B cell (primary cell): ENCODE measurements at regions not wholly inside any gene's neighbourhood (a gene's known extent, or its start where the extent isn't known, plus 50 kb on each side); places are given as distances from the start of the nearest gene placed in this dataset.

ENCODE experiments used
- ATAC-seq: fragments of 200-7000 bp; cut with Tn5 transposase; one replicate; pipeline ENCODE4 v1.10.0; 2021; ENCODE audit warnings: low read depth, mild to moderate bottlenecking, moderate number of reproducible peaks, moderate library complexity
- CTCF ChIA-PET: fragments of 350-600 bp; sonication (Branson Sonifier 250); formaldehyde crosslinking; loops from one replicate; lab custom pipeline; 2021; ENCODE audit warnings: antibody characterized with exemption, inconsistent platforms; lab: Charles Lee
- POLR2A ChIA-PET: fragments of 350-600 bp; sonication (Branson Sonifier 250); formaldehyde crosslinking; loops from one replicate; lab custom pipeline; 2021; ENCODE audit warnings: antibody characterized with exemption; lab: Charles Lee
- DNase-seq: peaks from one replicate; pipeline ENCODE4 v3.0.0; 2013
- H2AFZ ChIP-seq: 2 replicates; pipeline ENCODE4 v1.6.1; 2012; ENCODE audit warnings: mild to moderate bottlenecking, low read depth, low read length; ENCODE audit not compliant: insufficient read depth, poor library complexity, severe bottlenecking
- H3K27ac ChIP-seq, 2 donors: 1 replicate in 1 of 2; 2 replicates in 1 of 2; pipeline ENCODE4 v1.5.1; 2012 to 2013; ENCODE audit warnings: low read length in 2 of 2, mild to moderate bottlenecking in 2 of 2, moderate library complexity in 1 of 2
- H3K27me3 ChIP-seq, 4 experiments: fragments of 200-600 bp in 1 of 4; sonication (generic) in 1 of 4; replicated peaks in 1 of 4; 1 replicate in 2 of 4; 2 replicates in 2 of 4; pipeline versions ENCODE4 v1.6.1 to v1.7.0; 2013 to 2016; ENCODE audit warnings: low read length in 3 of 4, mild to moderate bottlenecking in 2 of 4, mixed read lengths in 1 of 4, moderate library complexity in 1 of 4; ENCODE audit not compliant: insufficient read depth in 4 of 4, control insufficient read depth in 3 of 4; ENCODE audit errors: control extremely low read depth in 1 of 4
- H3K36me3 ChIP-seq, 2 experiments: replicated peaks in 1 of 2; 1 replicate in 1 of 2; 2 replicates in 1 of 2; pipeline versions ENCODE4 v1.6.1 to v1.7.1; 2013; ENCODE audit warnings: low read length in 1 of 2; ENCODE audit not compliant: insufficient read depth in 2 of 2, control insufficient read depth in 1 of 2; ENCODE audit errors: control extremely low read depth in 1 of 2, extremely low read depth in 1 of 2
- H3K4me1 ChIP-seq, 2 donors: fragments of 200-600 bp in 1 of 2; sonication (generic) in 1 of 2; 1 replicate in 1 of 2; 2 replicates in 1 of 2; pipeline versions ENCODE4 v1.5.1 to v1.6.1; 2013 to 2017; ENCODE audit warnings: low read length in 2 of 2; ENCODE audit not compliant: control insufficient read depth in 2 of 2, insufficient read depth in 2 of 2
- H3K4me2 ChIP-seq: replicated peaks from 2 replicates; pipeline ENCODE3; 2012; ENCODE audit warnings: mild to moderate bottlenecking, low read depth, low read length; ENCODE audit not compliant: poor library complexity, severe bottlenecking
- H3K4me3 ChIP-seq, 5 experiments: fragments of 200-600 bp in 1 of 5; sonication (generic) in 1 of 5; 1 replicate in 3 of 5; 2 replicates in 2 of 5; pipeline versions ENCODE4 v1.5.1 to v1.7.0; 2011 to 2016; ENCODE audit warnings: low read length in 4 of 5, mild to moderate bottlenecking in 4 of 5, low read depth in 2 of 5, control low read depth in 1 of 5, moderate library complexity in 1 of 5; ENCODE audit not compliant: insufficient read depth in 1 of 5; ENCODE audit errors: control extremely low read depth in 1 of 5, extremely low read depth in 1 of 5
- H3K79me2 ChIP-seq: fragments of 200-600 bp; sonication (generic); one replicate; pipeline ENCODE4 v1.6.0; 2016; ENCODE audit warnings: low read length; ENCODE audit not compliant: control insufficient read depth, insufficient read depth
- H3K9ac ChIP-seq: fragments of 200-600 bp; sonication (generic); 2 replicates; pipeline ENCODE4 v1.6.1; 2017; ENCODE audit warnings: mild to moderate bottlenecking, low read length, moderate library complexity
- H3K9me3 ChIP-seq, 3 donors: one replicate each; pipeline versions ENCODE4 v1.6.1 to v1.7.1; 2013; ENCODE audit warnings: low read length in 2 of 3; ENCODE audit not compliant: control insufficient read depth in 2 of 3, insufficient read depth in 1 of 3; ENCODE audit errors: control extremely low read depth in 1 of 3
- H4K20me1 ChIP-seq: 2 replicates; pipeline ENCODE4 v1.6.0; 2012; ENCODE audit warnings: mild to moderate bottlenecking, low read length; ENCODE audit not compliant: insufficient read depth, control insufficient read depth, poor library complexity, severe bottlenecking
- H3K27ac Mint-ChIP-seq: one replicate; pipeline ENCODE4 v1.8.0; 2021; ENCODE audit warnings: mixed read lengths
- H3K27me3 Mint-ChIP-seq: one replicate; pipeline ENCODE4 v1.8.0; 2021; ENCODE audit warnings: mixed read lengths
- H3K4me1 Mint-ChIP-seq: one replicate; pipeline ENCODE4 v1.8.0; 2021; ENCODE audit warnings: mixed read lengths
- H3K4me3 Mint-ChIP-seq: one replicate; pipeline ENCODE4 v1.8.0; 2021; ENCODE audit warnings: mixed read lengths
- H3K9me3 Mint-ChIP-seq: one replicate; pipeline ENCODE4 v1.8.0; 2022; ENCODE audit warnings: mixed read lengths; ENCODE audit not compliant: insufficient read depth
- CTCF ChIP-seq: fragments of 200-600 bp; IDR thresholded peaks from one replicate; pipeline ENCODE4 v1.8.0; 2022; ENCODE audit warnings: antibody characterized with exemption, mild to moderate bottlenecking
- EZH2 ChIP-seq: IDR thresholded peaks from 2 replicates; pipeline ENCODE4 v1.6.1; 2012; ENCODE audit warnings: borderline replicate concordance, low read depth, mild to moderate bottlenecking, moderate library complexity, low read length; ENCODE audit not compliant: insufficient read depth, poor library complexity, severe bottlenecking
- WGBS: methylation state at CpG from one replicate; pipeline ENCODE4 v1.1.5; 2013; ENCODE audit warnings: missing lambda C conversion rate; ENCODE audit not compliant: insufficient coverage; 5-methylcytosine and 5-hydroxymethylcytosine counted together
- intact Hi-C: fragments of 100-400 bp; cut with micrococcal nuclease; formaldehyde crosslinking; loops from one replicate; pipeline ENCODE4 v1.10.0; 2022

GRCh38 chr18:60082790-60083189, 183.0 kb downstream of the PMAIP1 start:
- intact Hi-C loops: no loop called here
- Mint-ChIP-seq H3K27ac (no peak overlapping the region), H3K27me3 (peaks cover 7% of the 10 kb centered on the region), H3K4me3 (no peak overlapping the region), H3K9me3 (no peaks in the 10 kb centered on the region), H3K4me1 (no peaks in the 10 kb centered on the region)
- no peak overlapping the region for H3K4me2 ChIP-seq
- H3K27me3 ChIP-seq: no peaks in the 10 kb centered on the region
- no peak for ATAC-seq
- no peak overlapping the region for H2AFZ ChIP-seq
- H3K9me3 ChIP-seq: no peaks in the 10 kb centered on the region
- CTCF ChIA-PET: no interaction called here
- POLR2A ChIA-PET: no interaction called here
- no peak overlapping the region for H3K4me3 ChIP-seq
- no peak overlapping the region for H3K27ac ChIP-seq
- no peak overlapping the region for H3K9ac ChIP-seq
- H4K20me1 ChIP-seq: no peaks in the 10 kb centered on the region
- H3K36me3 ChIP-seq: no peaks in the 10 kb centered on the region
- no peak for DNase-seq
- H3K4me1 ChIP-seq: no peaks in the 10 kb centered on the region
- TF ChIP-seq EZH2 (no peak), CTCF (no peak)
- H3K79me2 ChIP-seq: no peaks in the 10 kb centered on the region
- WGBS: 0% methylated on average over 1 of the region's 1 CpG

GRCh38 chr18:60082282-60082681, 182.5 kb downstream of the PMAIP1 start:
- CTCF ChIA-PET: no interaction called here
- Mint-ChIP-seq H3K27ac (no peak overlapping the region), H3K9me3 (no peaks in the 10 kb centered on the region), H3K4me3 (no peak overlapping the region), H3K27me3 (peaks cover 12% of the 10 kb centered on the region), H3K4me1 (no peaks in the 10 kb centered on the region)
- Histone ChIP-seq H3K36me3 (no peaks in the 10 kb centered on the region), H3K4me3 (no peak overlapping the region), H3K4me1 (no peaks in the 10 kb centered on the region), H4K20me1 (no peaks in the 10 kb centered on the region), H3K4me2 (no peak overlapping the region), H3K9me3 (no peaks in the 10 kb centered on the region), H3K9ac (no peak overlapping the region), H3K27me3 (no peaks in the 10 kb centered on the region), H3K79me2 (no peaks in the 10 kb centered on the region), H3K27ac (no peak overlapping the region), H2AFZ (no peak overlapping the region)
- WGBS: no CpG with 5 or more reads among the region's 2 CpGs
- intact Hi-C loops: no loop called here
- POLR2A ChIA-PET: no interaction called here
- ATAC-seq (no peak), DNase-seq (no peak)
- TF ChIP-seq EZH2: no peak
- TF ChIP-seq CTCF: no peak
